Right atrium auricular region (tissue), 2 donors: ENCODE measurements at regions not wholly inside any gene's neighbourhood (a gene's known extent, or its start where the extent isn't known, plus 50 kb on each side); places are given as distances from the start of the nearest gene placed in this dataset.

Source experiments
- DNase-seq: peaks from one replicate; pipeline ENCODE4 v3.0.0-alpha.2; 2019; ENCODE audit warnings: low spot score
- H3K27ac ChIP-seq, 2 donors: fragments of 200-600 bp; sonication (generic); 1 replicate in 1 of 2; 2 replicates in 1 of 2; pipeline ENCODE4 v1.5.1; 2016 to 2019
- H3K27me3 ChIP-seq, 2 donors: fragments of 200-600 bp; sonication (generic); one replicate each; pipeline versions ENCODE4 v1.5.1 to v1.6.0; 2017 to 2019
- H3K36me3 ChIP-seq: fragments of 200-600 bp; sonication (generic); one replicate; pipeline ENCODE4 v1.5.1; 2016
- H3K4me1 ChIP-seq, 2 donors: fragments of 200-600 bp; sonication (generic); one replicate each; pipeline versions ENCODE4 v1.5.1 to v1.6.0; 2017 to 2019
- H3K4me3 ChIP-seq, 2 donors: fragments of 200-600 bp; sonication (generic); 1 replicate in 1 of 2; 2 replicates in 1 of 2; pipeline ENCODE4 v1.5.1; 2017 to 2019; ENCODE audit warnings: mild to moderate bottlenecking in 1 of 2, moderate library complexity in 1 of 2
- H3K9me3 ChIP-seq, 2 donors: fragments of 200-600 bp; sonication (generic); one replicate each; pipeline ENCODE4 v1.5.1; 2019
- CTCF ChIP-seq, 2 donors: fragments of 200-600 bp; sonication (generic); IDR thresholded peaks; one replicate each; pipeline ENCODE4 v1.5.1; 2019; ENCODE audit warnings: antibody characterized with exemption in 2 of 2

GRCh38 chr11:36751996-36752395 lies 154.0 kb upstream of the RAG2 start:
- H3K27ac ChIP-seq, result no peak overlapping the region
- no peaks in the 10 kb centered on the region for H3K36me3 ChIP-seq
- no peak overlapping the region for H3K4me3 ChIP-seq
- H3K9me3 ChIP-seq, result no peaks in the 10 kb centered on the region
- no peak for DNase-seq
- H3K4me1 ChIP-seq, result no peaks in the 10 kb centered on the region
- TF ChIP-seq CTCF (IDR thresholded peaks at IDR 0.05), result no peak
- H3K27me3 ChIP-seq, result no peaks in the 10 kb centered on the region

- Histone ChIP-seq H3K9me3 (no peaks in the 10 kb centered on the region), H3K27me3 (no peaks in the 10 kb centered on the region), H3K27ac (no peak overlapping the region), H3K4me1 (no peaks in the 10 kb centered on the region), H3K36me3 (no peaks in the 10 kb centered on the region), H3K4me3 (no peak overlapping the region)
- TF ChIP-seq CTCF (IDR thresholded peaks at IDR 0.05), result no peak
- DNase-seq, result no peak
Observed at GRCh38 chr11:36751335-36751781, 153.3 kb upstream of the RAG2 start.

- no peak for DNase-seq
- Histone ChIP-seq H3K4me1 (no peaks in the 10 kb centered on the region), H3K36me3 (no peaks in the 10 kb centered on the region), H3K4me3 (no peak overlapping the region), H3K27me3 (no peaks in the 10 kb centered on the region), H3K27ac (no peak overlapping the region), H3K9me3 (no peaks in the 10 kb centered on the region)
- no peak for TF ChIP-seq CTCF (IDR thresholded peaks at IDR 0.05)
Observed at GRCh38 chr11:36750349-36750748, 152.3 kb upstream of the RAG2 start.

- Histone ChIP-seq H3K27ac (no peak overlapping the region), H3K9me3 (no peaks in the 10 kb centered on the region)
- no peak for TF ChIP-seq CTCF (IDR thresholded peaks at IDR 0.05)
Observed at GRCh38 chr11:36748836-36749235, 150.8 kb upstream of the RAG2 start.

GRCh38 chr11:36746886-36747710 lies 149.1 kb upstream of the RAG2 start:
- TF ChIP-seq CTCF (IDR thresholded peaks at IDR 0.05), result peak; percentile 91 to 94
- peak; percentile 82 for DNase-seq

More at GRCh38 chr11:36748836-36749235, 150.8 kb upstream of the RAG2 start:
- Histone ChIP-seq H3K27me3 (no peaks in the 10 kb centered on the region), H3K36me3 (no peaks in the 10 kb centered on the region), H3K4me3 (no peak overlapping the region), H3K4me1 (peaks cover 0 to 7% of the 10 kb centered on the region in 2 donors)
- no peak for DNase-seq

More at GRCh38 chr11:36746886-36747710, 149.1 kb upstream of the RAG2 start:
- H3K27me3 ChIP-seq, result no peaks in the 10 kb centered on the region
- H3K4me3 ChIP-seq, result no peak overlapping the region
- H3K9me3 ChIP-seq, result no peaks in the 10 kb centered on the region
- H3K27ac ChIP-seq, result no peak overlapping the region
- no peaks in the 10 kb centered on the region for H3K36me3 ChIP-seq
- peaks cover 0 to 7% of the 10 kb centered on the region in 2 donors for H3K4me1 ChIP-seq
